ENCODE measurements at regions not wholly inside any gene's neighbourhood (a gene's known extent, or its start where the extent isn't known, plus 50 kb on each side); places are given as distances from the start of the nearest gene placed in this dataset.

- Histone ChIP-seq H3K23ac (ENCODE audit: insufficient read length) (no peak overlapping the region), H3K36me3 (ENCODE audit: control insufficient read depth in 2 of 4, insufficient read depth in 4 of 4, low read length in 3 of 4) (no peaks in the 10 kb centered on the region), H3K23me2 (ENCODE audit: low read depth, low read length) (no peaks in the 10 kb centered on the region), H3K9ac (replicated peaks in 1 of 4; ENCODE audit: extremely low read depth in 1 of 4, low read depth in 3 of 4, low read length in 3 of 4) (no peak overlapping the region), H3K9me3 (ENCODE audit: insufficient read depth in 2 of 2, low read depth in 1 of 2, low read length in 1 of 2) (no peaks in the 10 kb centered on the region), H3K27ac (ENCODE audit: low read depth, low read length) (no peak overlapping the region), H4K5ac (ENCODE audit: insufficient read length, low read depth, low read length) (no peak overlapping the region), H2BK15ac (ENCODE audit: low read length) (no peak overlapping the region), H2BK12ac (ENCODE audit: low read depth, low read length) (no peak overlapping the region), H3K4ac (replicated peaks; ENCODE audit: insufficient read length, low read depth, low read length) (no peak overlapping the region), H3K4me2 (ENCODE audit: insufficient read depth in 1 of 2, low read depth in 2 of 2, low read length in 2 of 2) (no peak overlapping the region), H2AK5ac (ENCODE audit: low read depth, low read length) (no peak overlapping the region), H2BK20ac (ENCODE audit: low read length) (no peak overlapping the region), H4K20me1 (replicated peaks in 1 of 2; ENCODE audit: control insufficient read depth in 1 of 2, insufficient read depth in 2 of 2, low read length in 2 of 2) (no peaks in the 10 kb centered on the region), H2AFZ (ENCODE audit: low read length) (no peak overlapping the region), H2BK120ac (replicated peaks; ENCODE audit: low read depth, low read length) (no peak overlapping the region), H3K18ac (ENCODE audit: extremely low read depth, low read length) (no peak overlapping the region), H3K79me2 (ENCODE audit: control insufficient read depth in 1 of 2, insufficient read depth in 2 of 2, low read length in 2 of 2) (no peaks in the 10 kb centered on the region), H3K27me3 (replicated peaks in 1 of 4; ENCODE audit: control insufficient read depth in 3 of 4, extremely low read depth in 1 of 4, insufficient read depth in 3 of 4, low read length in 3 of 4) (no peaks in the 10 kb centered on the region), H4K91ac (replicated peaks; ENCODE audit: insufficient read length, low read length) (no peak overlapping the region), H3K79me1 (ENCODE audit: low read depth, low read length) (no peaks in the 10 kb centered on the region), H2BK5ac (ENCODE audit: low read depth, low read length) (no peak overlapping the region), H3K14ac (ENCODE audit: insufficient read length) (no peak overlapping the region), H4K8ac (ENCODE audit: extremely low read depth, insufficient read depth, low read length) (no peak overlapping the region), H3K4me3 (ENCODE audit: extremely low read depth in 1 of 4, insufficient read depth in 2 of 4, low read depth in 3 of 4, low read length in 4 of 4) (no peak overlapping the region), H3K56ac (replicated peaks; ENCODE audit: insufficient read length, low read depth, low read length) (no peak overlapping the region), H3K4me1 (replicated peaks in 1 of 4; ENCODE audit: control insufficient read depth in 3 of 4, insufficient read depth in 4 of 4, low read length in 3 of 4) (peaks cover 0 to 5% (median 2%) of the 10 kb centered on the region in 4 experiments; a peak in 3 of 7 replicates)
- ChIA-PET CTCF (ENCODE audit: partially characterized antibody) (no interaction called here), POLR2A (ENCODE audit: partially characterized antibody) (no interaction called here)
- WGBS, 2 experiments (ENCODE audit: extremely low coverage in 1 of 2, insufficient coverage in 1 of 2, insufficient read length in 1 of 2, insufficient replicate concordance in 2 of 2, low coverage in 1 of 2, low lambda C conversion rate in 2 of 2, missing lambda C conversion rate in 1 of 2), result 96% methylated on average over 1 of the region's 1 CpG; no CpG with 5 or more reads in 1 of the 2 experiments
- DNase-seq (ENCODE audit: low read depth in 1 of 2, low spot score in 2 of 2) (no peak), FAIRE-seq (no peak)
- TF ChIP-seq SIN3A (conservative IDR thresholded peaks at IDR 0.05 in 1 of 2, IDR thresholded peaks at IDR 0.05 in 1 of 2; ENCODE audit: low read depth in 1 of 2, low read length in 2 of 2) (no peak), SRF (IDR thresholded peaks at IDR 0.05; ENCODE audit: low read depth, low read length) (no peak), CEBPB (IDR thresholded peaks at IDR 0.05; ENCODE audit: low read depth, low read length) (no peak), CHD1 (IDR thresholded peaks at IDR 0.05; ENCODE audit: low read depth, low read length) (no peak), SIX5 (IDR thresholded peaks at IDR 0.05; ENCODE audit: low read depth, low read length) (no peak)
These were observed 330.8 kb downstream of the BCKDHB start for GRCh38 chr6:80437221-80437620.

All from H1 (cell line).